ENCODE measurements at regions not wholly inside any gene's neighbourhood (a gene's known extent, or its start where the extent isn't known, plus 50 kb on each side); places are given as distances from the start of the nearest gene placed in this dataset.
"Not testable (repeated sequence)": the region's sequence is repeated elsewhere in the genome, so short reads cannot be mapped to it uniquely, and the experiment has no call there.

DNA sequence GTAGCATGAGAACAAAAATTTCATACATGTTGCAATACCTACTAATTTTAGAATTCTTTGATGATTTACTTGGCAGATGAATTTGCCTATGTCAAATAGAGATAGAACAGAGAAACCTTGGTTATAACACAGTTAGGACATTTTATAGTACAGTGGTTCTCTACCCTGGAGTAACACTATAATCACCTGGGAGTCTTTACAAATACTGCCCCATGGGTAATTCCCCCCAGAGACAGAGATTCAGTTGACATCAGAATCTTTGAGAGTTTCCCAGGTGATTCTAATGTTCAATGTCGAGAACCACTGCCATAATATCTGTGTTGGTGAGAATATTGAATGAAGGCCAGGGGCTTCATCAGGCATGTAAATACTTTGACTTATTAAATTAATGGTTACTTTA, 401.3 kb upstream of the NDST4 start:
- intact Hi-C loops (cut with DNase I) = no loop called here
- no peak for ATAC-seq
- 61 to 64% methylated on average over 1 of the region's 1 CpG for WGBS, 2 donors
- no peak overlapping the region for H3K27ac ChIP-seq
- H3K9me3 ChIP-seq = no peaks in the 10 kb centered on the region
- DNase-seq = no peak
- TF ChIP-seq, protein P1, sequence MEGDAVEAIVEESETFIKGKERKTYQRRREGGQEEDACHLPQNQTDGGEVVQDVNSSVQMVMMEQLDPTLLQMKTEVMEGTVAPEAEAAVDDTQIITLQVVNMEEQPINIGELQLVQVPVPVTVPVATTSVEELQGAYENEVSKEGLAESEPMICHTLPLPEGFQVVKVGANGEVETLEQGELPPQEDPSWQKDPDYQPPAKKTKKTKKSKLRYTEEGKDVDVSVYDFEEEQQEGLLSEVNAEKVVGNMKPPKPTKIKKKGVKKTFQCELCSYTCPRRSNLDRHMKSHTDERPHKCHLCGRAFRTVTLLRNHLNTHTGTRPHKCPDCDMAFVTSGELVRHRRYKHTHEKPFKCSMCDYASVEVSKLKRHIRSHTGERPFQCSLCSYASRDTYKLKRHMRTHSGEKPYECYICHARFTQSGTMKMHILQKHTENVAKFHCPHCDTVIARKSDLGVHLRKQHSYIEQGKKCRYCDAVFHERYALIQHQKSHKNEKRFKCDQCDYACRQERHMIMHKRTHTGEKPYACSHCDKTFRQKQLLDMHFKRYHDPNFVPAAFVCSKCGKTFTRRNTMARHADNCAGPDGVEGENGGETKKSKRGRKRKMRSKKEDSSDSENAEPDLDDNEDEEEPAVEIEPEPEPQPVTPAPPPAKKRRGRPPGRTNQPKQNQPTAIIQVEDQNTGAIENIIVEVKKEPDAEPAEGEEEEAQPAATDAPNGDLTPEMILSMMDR (IDR thresholded peaks at IDR 0.05) = no peak
- no peak for TF ChIP-seq POLR2A (IDR thresholded peaks at IDR 0.05)
- no peaks in the 10 kb centered on the region for H3K27me3 ChIP-seq
- no peaks in the 10 kb centered on the region for H3K4me1 ChIP-seq
- no peaks in the 10 kb centered on the region for H3K36me3 ChIP-seq (replicated peaks in 1 of 2; ENCODE audit: insufficient read depth in 1 of 2, low read depth in 2 of 2)
- H3K4me3 ChIP-seq = no peak overlapping the region

DNA sequence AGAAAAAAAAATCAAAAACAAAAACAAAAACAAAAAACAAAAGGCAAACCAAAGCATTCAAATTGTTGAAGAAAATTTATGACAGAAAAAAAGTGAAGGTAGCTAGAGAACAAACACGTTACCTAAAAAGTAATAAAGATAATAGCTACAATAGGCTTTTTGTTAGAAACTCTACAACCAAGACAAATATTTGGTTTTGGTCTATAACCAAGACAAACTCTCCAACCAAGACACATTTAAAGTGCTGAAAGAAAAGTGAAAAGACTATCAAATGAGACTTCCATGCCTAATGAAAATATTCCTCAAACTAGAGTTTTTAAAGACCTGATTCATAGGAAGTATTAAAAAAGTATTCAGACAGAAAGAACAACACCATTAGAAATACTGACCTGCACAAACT, 391.9 kb upstream of the NDST4 start:
- Histone ChIP-seq H3K27ac (no peak overlapping the region), H3K4me3 (no peak overlapping the region), H3K27me3 (no peaks in the 10 kb centered on the region), H3K4me1 (no peaks in the 10 kb centered on the region), H3K36me3 (replicated peaks in 1 of 2; ENCODE audit: insufficient read depth in 1 of 2, low read depth in 2 of 2) (no peaks in the 10 kb centered on the region), H3K9me3 (no peaks in the 10 kb centered on the region)
- WGBS, 2 donors = 10 to 18% methylated on average over 1 of the region's 1 CpG
- intact Hi-C loops (cut with DNase I) = loop anchor here (5.0 kb wide), 1 partner anchor 158 kb away; no protein-coding TSS in a partner anchor
- TF ChIP-seq, protein P1 (IDR thresholded peaks at IDR 0.05) = no peak
- TF ChIP-seq POLR2A (IDR thresholded peaks at IDR 0.05) = no peak
- DNase-seq (no peak), ATAC-seq (no peak)

DNA sequence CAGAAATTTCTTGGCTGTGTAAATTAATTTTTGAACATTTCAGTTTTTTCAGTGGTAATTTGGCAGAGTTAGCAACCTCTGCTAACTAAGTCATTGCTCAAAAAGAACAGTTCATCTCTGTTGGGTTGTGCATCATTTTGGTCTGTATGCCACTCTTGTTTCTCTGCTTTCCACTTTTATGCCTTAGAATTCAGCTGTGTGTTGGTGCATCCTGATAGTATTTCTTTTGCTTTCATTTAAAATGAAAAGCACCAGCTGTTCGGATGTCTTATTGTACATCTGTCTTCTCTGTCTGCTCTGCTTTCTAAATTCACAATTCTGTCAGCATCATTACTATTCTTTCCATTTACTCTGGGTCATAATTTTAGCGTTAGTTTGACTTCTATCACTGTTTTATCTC, 388.2 kb upstream of the NDST4 start:
- no peaks in the 10 kb centered on the region for H3K9me3 ChIP-seq
- 26 to 39% methylated on average over 2 of the region's 2 CpGs for WGBS, 2 donors
- TF ChIP-seq POLR2A (IDR thresholded peaks at IDR 0.05) = no peak
- TF ChIP-seq, protein P1 (IDR thresholded peaks at IDR 0.05) = no peak
- no peak for ATAC-seq
- no peak for DNase-seq
- H3K36me3 ChIP-seq (replicated peaks in 1 of 2; ENCODE audit: insufficient read depth in 1 of 2, low read depth in 2 of 2) = no peaks in the 10 kb centered on the region
- no peak overlapping the region for H3K4me3 ChIP-seq
- no peaks in the 10 kb centered on the region for H3K27me3 ChIP-seq
- intact Hi-C loops (cut with DNase I) = no loop called here
- no peaks in the 10 kb centered on the region for H3K4me1 ChIP-seq
- H3K27ac ChIP-seq = no peak overlapping the region

DNA sequence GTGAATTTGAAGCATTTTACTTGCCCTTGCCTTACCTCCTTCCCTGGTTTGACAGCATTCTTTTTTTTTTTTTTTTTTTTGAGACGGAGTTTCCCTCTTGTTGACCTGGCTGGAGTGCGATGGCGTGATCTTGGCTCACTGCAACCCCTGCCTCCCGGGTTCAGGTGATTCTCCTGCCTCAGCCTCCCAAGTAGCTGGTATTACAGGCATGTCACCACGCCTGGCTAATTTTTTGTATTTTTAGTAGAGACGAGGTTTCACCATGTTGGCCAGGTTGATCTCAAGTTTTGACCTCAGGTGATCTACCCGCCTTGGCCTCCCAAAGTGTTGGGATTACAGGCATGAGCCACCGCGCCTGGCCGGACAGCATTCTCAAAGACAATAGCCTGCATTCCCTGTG, 380.4 kb upstream of the NDST4 start:
- ATAC-seq; H3K9me3 ChIP-seq; H3K27me3 ChIP-seq; H3K36me3 ChIP-seq (replicated peaks in 1 of 2; ENCODE audit: insufficient read depth in 1 of 2, low read depth in 2 of 2); H3K4me3 ChIP-seq; H3K4me1 ChIP-seq; DNase-seq; intact Hi-C loops (cut with DNase I); H3K27ac ChIP-seq: not testable (repeated sequence)
- 74 to 80% methylated on average over 10 of the region's 10 CpGs for WGBS, 2 donors

DNA sequence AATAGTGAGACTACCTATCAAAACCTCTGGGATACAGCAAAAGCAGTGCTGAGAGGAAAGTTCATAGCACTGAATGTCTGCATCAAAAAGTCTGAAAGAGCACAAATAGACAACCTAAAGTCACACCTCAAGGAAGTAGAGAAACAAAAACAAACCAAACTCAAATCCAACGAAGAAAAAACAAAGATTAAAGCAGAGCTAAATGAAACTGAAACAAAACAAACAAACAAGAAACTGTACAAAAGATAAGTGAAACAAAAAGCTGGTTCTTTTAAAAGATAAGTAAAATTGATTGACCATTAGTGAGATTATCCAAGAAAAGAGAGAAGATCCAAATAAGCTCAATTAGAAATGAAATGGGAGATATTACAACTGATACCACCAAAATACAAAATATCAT, 378.3 kb upstream of the NDST4 start:
- H3K9me3 ChIP-seq = no peaks in the 10 kb centered on the region
- H3K4me3 ChIP-seq = no peak overlapping the region
- no peaks in the 10 kb centered on the region for H3K4me1 ChIP-seq
- WGBS, 2 donors = 17 to 21% methylated on average over 1 of the region's 1 CpG
- DNase-seq (no peak), ATAC-seq (no peak)
- H3K27me3 ChIP-seq = no peaks in the 10 kb centered on the region
- no peak overlapping the region for H3K27ac ChIP-seq
- no peaks in the 10 kb centered on the region for H3K36me3 ChIP-seq (replicated peaks in 1 of 2; ENCODE audit: insufficient read depth in 1 of 2, low read depth in 2 of 2)
- TF ChIP-seq, protein P1 (IDR thresholded peaks at IDR 0.05) = no peak
- no peak for TF ChIP-seq POLR2A (IDR thresholded peaks at IDR 0.05)
- intact Hi-C loops (cut with DNase I) = no loop called here
